ENCODE measurements at regions not wholly inside any gene's neighbourhood (a gene's known extent, or its start where the extent isn't known, plus 50 kb on each side); places are given as distances from the start of the nearest gene placed in this dataset.

DNA sequence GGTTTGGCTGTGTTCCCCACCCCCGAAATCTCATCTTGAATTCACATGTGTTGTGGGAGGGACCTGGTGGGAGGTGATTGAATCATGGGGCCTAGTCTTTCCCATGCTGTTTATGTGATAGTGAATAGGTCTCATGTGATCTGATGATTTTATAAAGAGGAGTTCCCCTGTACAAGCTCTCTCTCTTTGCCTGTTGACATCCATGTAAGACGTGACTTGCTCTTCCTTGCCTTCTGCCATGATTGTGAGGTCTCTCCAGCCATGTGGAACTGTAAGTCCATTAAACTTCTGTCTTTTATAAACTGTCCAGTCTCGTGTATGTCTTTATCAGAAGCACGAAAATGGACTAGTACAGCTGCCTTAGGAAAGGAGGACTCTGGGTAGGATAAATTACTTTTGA, 976.7 kb downstream of the MCTP2 start:
- no peak overlapping the region for H3K27ac ChIP-seq

DNA sequence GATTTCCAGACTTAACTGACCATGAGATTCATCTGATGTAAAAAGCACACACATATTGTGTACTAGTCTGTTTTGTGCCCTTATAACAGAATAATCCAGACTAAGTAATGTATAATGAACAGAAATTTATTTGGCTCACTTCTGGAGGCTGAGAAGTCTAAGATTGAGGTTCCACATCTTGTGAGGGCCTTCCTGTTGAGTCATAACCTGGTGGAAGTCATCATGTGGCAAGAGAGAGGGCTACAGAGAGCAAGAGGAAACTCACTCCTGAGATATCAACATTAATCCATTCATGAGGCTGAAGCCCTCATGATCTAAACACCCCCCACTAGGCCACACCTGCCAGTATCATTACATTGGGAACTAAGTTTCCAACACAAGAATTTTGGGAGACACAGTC, 977.6 kb downstream of the MCTP2 start:
- Histone ChIP-seq H3K9ac (no peak overlapping the region), H4K20me1 (ENCODE audit: insufficient read depth) (no peaks in the 10 kb centered on the region), H3K79me2 (ENCODE audit: insufficient read depth) (no peaks in the 10 kb centered on the region), H3K9me3 (ENCODE audit: low read depth) (no peaks in the 10 kb centered on the region), H2AFZ (no peak overlapping the region), H3F3A (ENCODE audit: insufficient read depth) (no peaks in the 10 kb centered on the region), H3K36me3 (ENCODE audit: low read depth) (no peaks in the 10 kb centered on the region), H3K4me3 (no peak overlapping the region), H3K27me3 (replicated peaks; ENCODE audit: insufficient read depth) (no peaks in the 10 kb centered on the region), H3K4me1 (ENCODE audit: insufficient read depth) (no peaks in the 10 kb centered on the region), H3K27ac (no peak overlapping the region), H3K9me2 (ENCODE audit: insufficient read depth) (no peaks in the 10 kb centered on the region), H3K4me2 (ENCODE audit: unreplicated experiment) (no peak overlapping the region)
- TF ChIP-seq EZH2 (IDR thresholded peaks at IDR 0.05; ENCODE audit: insufficient read depth, poor library complexity, severe bottlenecking), result no peak
- no peak for TF ChIP-seq EZH2phosphoT487 (IDR thresholded peaks at IDR 0.05; ENCODE audit: insufficient read depth, low read depth)
- in situ Hi-C loops (cut with MboI), result no loop called here
- peak; percentile 28 for DNase-seq

More for the DNA sequence above, 976.7 kb downstream of the MCTP2 start:
- Histone ChIP-seq H3K9ac (no peak overlapping the region), H3K4me3 (no peak overlapping the region), H4K20me1 (ENCODE audit: insufficient read depth) (no peaks in the 10 kb centered on the region), H3K27me3 (replicated peaks; ENCODE audit: insufficient read depth) (no peaks in the 10 kb centered on the region), H3K4me1 (ENCODE audit: insufficient read depth) (no peaks in the 10 kb centered on the region), H3K79me2 (ENCODE audit: insufficient read depth) (no peaks in the 10 kb centered on the region), H3K9me2 (ENCODE audit: insufficient read depth) (no peaks in the 10 kb centered on the region), H3K9me3 (ENCODE audit: low read depth) (no peaks in the 10 kb centered on the region), H2AFZ (no peak overlapping the region), H3K4me2 (ENCODE audit: unreplicated experiment) (no peak overlapping the region), H3K36me3 (ENCODE audit: low read depth) (no peaks in the 10 kb centered on the region), H3F3A (ENCODE audit: insufficient read depth) (no peaks in the 10 kb centered on the region)
- TF ChIP-seq EZH2phosphoT487 (IDR thresholded peaks at IDR 0.05; ENCODE audit: insufficient read depth, low read depth) (no peak), EZH2 (IDR thresholded peaks at IDR 0.05; ENCODE audit: insufficient read depth, poor library complexity, severe bottlenecking) (no peak)
- in situ Hi-C loops (cut with MboI), result no loop called here
- DNase-seq, result no peak
- 42 to 45% methylated on average over 4 of the region's 4 CpGs for WGBS, 2 experiments (ENCODE audit: low coverage in 1 of 2, low lambda C conversion rate in 2 of 2, missing lambda C conversion rate in 2 of 2)

DNA sequence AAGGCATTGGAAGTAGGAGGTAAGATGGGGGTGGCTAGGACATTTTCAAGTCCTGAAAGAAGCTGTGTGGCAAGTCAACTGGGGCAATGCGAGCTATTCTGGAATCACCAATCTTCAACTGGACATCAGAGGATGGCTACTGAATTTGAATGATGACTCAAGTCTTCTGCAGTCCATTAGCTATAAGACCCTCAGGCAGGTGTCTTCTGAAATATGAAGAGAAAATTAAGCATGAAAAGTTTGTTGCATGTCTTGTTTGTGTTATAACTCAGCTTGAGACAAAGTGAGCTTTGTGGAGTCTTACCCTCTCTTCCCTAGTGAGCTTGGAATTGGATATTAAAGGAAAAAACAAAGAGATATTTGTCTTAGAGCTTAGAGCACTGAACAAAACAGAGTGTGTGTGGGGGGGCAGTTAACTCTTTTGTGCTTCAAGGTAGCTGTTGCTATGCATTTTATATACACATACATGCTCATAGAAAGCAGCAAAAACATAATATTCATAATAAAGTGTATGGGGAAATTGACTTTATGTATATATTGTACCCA, 979.1 kb downstream of the MCTP2 start:
- no peaks in the 10 kb centered on the region for H3K9me2 ChIP-seq (ENCODE audit: insufficient read depth)
- no peaks in the 10 kb centered on the region for H3K4me1 ChIP-seq (ENCODE audit: insufficient read depth)
- no peaks in the 10 kb centered on the region for H3K79me2 ChIP-seq (ENCODE audit: insufficient read depth)
- no peak overlapping the region for H3K4me3 ChIP-seq
- no peak overlapping the region for H3K9ac ChIP-seq
- no peak overlapping the region for H2AFZ ChIP-seq
- H3F3A ChIP-seq (ENCODE audit: insufficient read depth), result no peaks in the 10 kb centered on the region
- 67 to 86% methylated on average over 1 of the region's 1 CpG for WGBS, 2 experiments (ENCODE audit: low coverage in 1 of 2, low lambda C conversion rate in 2 of 2, missing lambda C conversion rate in 2 of 2)
- no peaks in the 10 kb centered on the region for H3K36me3 ChIP-seq (ENCODE audit: low read depth)
- H4K20me1 ChIP-seq (ENCODE audit: insufficient read depth), result no peaks in the 10 kb centered on the region
- H3K4me2 ChIP-seq (ENCODE audit: unreplicated experiment), result no peak overlapping the region
- H3K27ac ChIP-seq, result no peak overlapping the region
- in situ Hi-C loops (cut with MboI), result no loop called here
- TF ChIP-seq EZH2 (IDR thresholded peaks at IDR 0.05; ENCODE audit: insufficient read depth, poor library complexity, severe bottlenecking), result no peak
- no peak for TF ChIP-seq EZH2phosphoT487 (IDR thresholded peaks at IDR 0.05; ENCODE audit: insufficient read depth, low read depth)
- no peaks in the 10 kb centered on the region for H3K27me3 ChIP-seq (replicated peaks; ENCODE audit: insufficient read depth)
- DNase-seq, result no peak
- H3K9me3 ChIP-seq (ENCODE audit: low read depth), result no peaks in the 10 kb centered on the region

DNA sequence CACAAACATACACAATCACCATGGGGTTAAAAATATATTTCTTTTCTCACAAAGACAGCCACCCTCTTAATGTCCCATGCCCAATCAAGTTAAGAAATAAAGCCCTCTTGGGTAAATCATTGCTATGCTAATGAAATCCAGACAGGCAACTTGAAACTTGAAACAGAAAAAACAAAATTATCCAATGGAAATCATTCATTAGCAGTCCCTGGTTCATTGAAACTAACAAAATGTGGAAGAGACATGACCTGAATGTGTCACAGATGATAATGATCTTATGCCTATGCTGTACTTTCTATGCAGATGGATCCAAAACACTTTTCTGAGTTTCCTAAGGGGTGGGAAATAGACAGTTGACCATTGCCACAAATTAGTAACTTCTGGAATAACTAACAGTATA, 983.7 kb downstream of the MCTP2 start:
- in situ Hi-C loops (cut with MboI), result no loop called here

DNA sequence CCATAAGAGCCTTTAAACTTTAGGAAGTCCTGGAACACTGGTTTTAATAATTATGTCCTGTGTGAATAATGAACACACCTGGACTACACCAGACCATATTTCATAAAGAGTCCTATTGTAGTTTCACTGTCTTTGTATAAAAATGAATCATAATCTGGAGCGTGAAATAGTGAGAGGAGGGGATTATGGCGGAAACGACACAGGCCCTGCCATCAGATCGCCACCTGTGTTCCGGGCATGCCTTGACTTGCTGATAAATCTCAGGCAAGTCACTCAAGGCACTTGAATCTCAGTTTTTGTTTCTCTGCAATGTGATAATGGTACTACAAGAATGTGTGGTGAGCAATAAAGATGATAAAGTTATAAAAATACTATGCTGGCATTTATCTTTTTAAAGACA, 995.5 kb downstream of the MCTP2 start:
- Histone ChIP-seq H3K36me3 (ENCODE audit: low read depth) (no peaks in the 10 kb centered on the region), H3K27me3 (replicated peaks; ENCODE audit: insufficient read depth) (no peaks in the 10 kb centered on the region; the same call in 1 of the 2 replicates), H3K79me2 (ENCODE audit: insufficient read depth) (no peaks in the 10 kb centered on the region), H3F3A (ENCODE audit: insufficient read depth) (no peaks in the 10 kb centered on the region), H2AFZ (no peak overlapping the region), H3K4me1 (ENCODE audit: insufficient read depth) (no peaks in the 10 kb centered on the region), H3K27ac (no peak overlapping the region), H3K9me2 (ENCODE audit: insufficient read depth) (no peaks in the 10 kb centered on the region), H4K20me1 (ENCODE audit: insufficient read depth) (no peaks in the 10 kb centered on the region), H3K9ac (no peak overlapping the region), H3K4me2 (ENCODE audit: unreplicated experiment) (no peak overlapping the region), H3K4me3 (no peak overlapping the region), H3K9me3 (ENCODE audit: low read depth) (peaks cover 5% of the 10 kb centered on the region)
- WGBS, 2 experiments (ENCODE audit: low coverage in 1 of 2, low lambda C conversion rate in 2 of 2, missing lambda C conversion rate in 2 of 2), result 76 to 78% methylated on average over 5 of the region's 5 CpGs
- no peak for TF ChIP-seq EZH2 (IDR thresholded peaks at IDR 0.05; ENCODE audit: insufficient read depth, poor library complexity, severe bottlenecking)
- no peak for TF ChIP-seq EZH2phosphoT487 (IDR thresholded peaks at IDR 0.05; ENCODE audit: insufficient read depth, low read depth)
- no peak for DNase-seq
- in situ Hi-C loops (cut with MboI), result no loop called here

More for the DNA sequence above, 983.7 kb downstream of the MCTP2 start:
- Histone ChIP-seq H2AFZ (no peak overlapping the region), H3K36me3 (ENCODE audit: low read depth) (no peaks in the 10 kb centered on the region), H3K9me2 (ENCODE audit: insufficient read depth) (no peaks in the 10 kb centered on the region), H3K27ac (no peak overlapping the region), H3K4me1 (ENCODE audit: insufficient read depth) (no peaks in the 10 kb centered on the region), H3K4me2 (ENCODE audit: unreplicated experiment) (no peak overlapping the region), H3F3A (ENCODE audit: insufficient read depth) (no peaks in the 10 kb centered on the region), H3K9ac (no peak overlapping the region), H3K79me2 (ENCODE audit: insufficient read depth) (no peaks in the 10 kb centered on the region), H4K20me1 (ENCODE audit: insufficient read depth) (no peaks in the 10 kb centered on the region), H3K9me3 (ENCODE audit: low read depth) (no peaks in the 10 kb centered on the region), H3K4me3 (no peak overlapping the region), H3K27me3 (replicated peaks; ENCODE audit: insufficient read depth) (no peaks in the 10 kb centered on the region)
- no peak for DNase-seq
- TF ChIP-seq EZH2 (IDR thresholded peaks at IDR 0.05; ENCODE audit: insufficient read depth, poor library complexity, severe bottlenecking), result no peak

Measured in GM23248 (cell line).